Glutamatergic neuron (in vitro differentiated cells): ENCODE measurements at regions not wholly inside any gene's neighbourhood (a gene's known extent, or its start where the extent isn't known, plus 50 kb on each side); places are given as distances from the start of the nearest gene placed in this dataset.

Experiments
- DNase-seq: peaks from one replicate; pipeline ENCODE4 v3.0.0; 2022
- H3K27ac Mint-ChIP-seq: one replicate; pipeline ENCODE4 v1.8.0; 2020; ENCODE audit warnings: mild to moderate bottlenecking, mixed read lengths, inconsistent platforms; ENCODE audit not compliant: unreplicated experiment
- H3K27me3 Mint-ChIP-seq: one replicate; pipeline ENCODE4 v1.8.0; 2020; ENCODE audit warnings: mild to moderate bottlenecking, moderate library complexity, mixed read lengths, inconsistent platforms; ENCODE audit not compliant: unreplicated experiment
- H3K36me3 Mint-ChIP-seq: one replicate; pipeline ENCODE4 v1.8.0; 2020; ENCODE audit warnings: mild to moderate bottlenecking, mixed read lengths, inconsistent platforms; ENCODE audit not compliant: unreplicated experiment
- H3K4me1 Mint-ChIP-seq: one replicate; pipeline ENCODE4 v1.8.0; 2020; ENCODE audit warnings: mild to moderate bottlenecking, low read depth, mixed read lengths, inconsistent platforms; ENCODE audit not compliant: unreplicated experiment
- H3K4me3 Mint-ChIP-seq: one replicate; pipeline ENCODE4 v1.8.0; 2020; ENCODE audit warnings: mild to moderate bottlenecking, mixed read lengths, inconsistent platforms; ENCODE audit not compliant: unreplicated experiment
- H3K9me3 Mint-ChIP-seq: one replicate; pipeline ENCODE4 v1.8.0; 2020; ENCODE audit warnings: mild to moderate bottlenecking, moderate library complexity, mixed read lengths, inconsistent platforms; ENCODE audit not compliant: unreplicated experiment
- TF ChIP-seq, protein P1 (sequence below): fragments of 200-600 bp; sonication (generic); IDR thresholded peaks from one replicate; pipeline ENCODE4 v1.5.0; 2021; ENCODE audit not compliant: partially characterized antibody, unreplicated experiment

DNA sequence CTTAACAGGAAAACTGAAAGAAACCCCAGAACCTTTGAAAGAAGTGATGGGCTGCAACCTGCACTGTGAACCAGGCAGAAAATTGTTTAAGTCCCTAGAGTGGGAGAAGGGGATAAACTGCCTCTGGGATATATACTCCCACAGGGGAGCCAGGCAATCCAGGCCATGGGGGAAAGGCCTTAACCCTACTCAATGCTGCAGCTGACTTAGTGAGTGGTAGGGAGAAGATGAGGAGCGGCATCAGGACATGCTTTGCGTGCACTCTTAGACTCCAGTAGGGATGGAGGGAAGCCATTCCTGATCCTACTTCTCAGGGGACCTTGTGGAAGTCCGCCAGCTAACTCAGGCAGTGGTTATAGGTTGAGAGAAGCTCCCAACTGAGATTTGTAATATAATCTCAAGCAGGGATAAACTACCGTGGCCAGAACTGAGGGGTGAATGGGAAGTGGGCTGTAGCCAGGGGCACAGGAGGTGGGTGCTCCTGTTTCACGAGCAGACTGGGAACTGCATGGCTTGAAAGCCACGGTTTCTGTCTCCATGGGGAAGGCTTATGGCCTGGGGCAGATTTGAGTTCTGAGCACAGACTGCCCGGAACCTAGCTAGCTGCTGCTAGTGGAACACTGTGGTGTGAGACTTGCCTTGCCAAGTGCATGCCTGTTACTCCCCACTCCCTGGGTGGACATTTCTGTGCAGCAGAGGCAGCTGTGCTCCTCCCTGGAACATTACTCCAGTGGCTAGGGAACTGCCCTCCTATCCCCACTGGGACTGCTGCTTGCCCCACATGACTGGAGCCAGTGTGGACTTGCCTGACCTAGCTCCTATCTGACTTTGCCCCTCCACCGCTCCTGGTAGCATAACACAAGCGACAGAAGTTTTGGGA lies 119.2 kb upstream of the SCAF11 start:
- peaks cover 1% of the 10 kb centered on the region for H3K9me3 Mint-ChIP-seq
- TF ChIP-seq, protein P1, sequence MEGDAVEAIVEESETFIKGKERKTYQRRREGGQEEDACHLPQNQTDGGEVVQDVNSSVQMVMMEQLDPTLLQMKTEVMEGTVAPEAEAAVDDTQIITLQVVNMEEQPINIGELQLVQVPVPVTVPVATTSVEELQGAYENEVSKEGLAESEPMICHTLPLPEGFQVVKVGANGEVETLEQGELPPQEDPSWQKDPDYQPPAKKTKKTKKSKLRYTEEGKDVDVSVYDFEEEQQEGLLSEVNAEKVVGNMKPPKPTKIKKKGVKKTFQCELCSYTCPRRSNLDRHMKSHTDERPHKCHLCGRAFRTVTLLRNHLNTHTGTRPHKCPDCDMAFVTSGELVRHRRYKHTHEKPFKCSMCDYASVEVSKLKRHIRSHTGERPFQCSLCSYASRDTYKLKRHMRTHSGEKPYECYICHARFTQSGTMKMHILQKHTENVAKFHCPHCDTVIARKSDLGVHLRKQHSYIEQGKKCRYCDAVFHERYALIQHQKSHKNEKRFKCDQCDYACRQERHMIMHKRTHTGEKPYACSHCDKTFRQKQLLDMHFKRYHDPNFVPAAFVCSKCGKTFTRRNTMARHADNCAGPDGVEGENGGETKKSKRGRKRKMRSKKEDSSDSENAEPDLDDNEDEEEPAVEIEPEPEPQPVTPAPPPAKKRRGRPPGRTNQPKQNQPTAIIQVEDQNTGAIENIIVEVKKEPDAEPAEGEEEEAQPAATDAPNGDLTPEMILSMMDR = no peak
- no peak for DNase-seq
- H3K4me1 Mint-ChIP-seq = no peaks in the 10 kb centered on the region
- no peaks in the 10 kb centered on the region for H3K36me3 Mint-ChIP-seq
- H3K4me3 Mint-ChIP-seq = no peak overlapping the region
- peaks cover 2% of the 10 kb centered on the region for H3K27me3 Mint-ChIP-seq
- no peak overlapping the region for H3K27ac Mint-ChIP-seq

DNA sequence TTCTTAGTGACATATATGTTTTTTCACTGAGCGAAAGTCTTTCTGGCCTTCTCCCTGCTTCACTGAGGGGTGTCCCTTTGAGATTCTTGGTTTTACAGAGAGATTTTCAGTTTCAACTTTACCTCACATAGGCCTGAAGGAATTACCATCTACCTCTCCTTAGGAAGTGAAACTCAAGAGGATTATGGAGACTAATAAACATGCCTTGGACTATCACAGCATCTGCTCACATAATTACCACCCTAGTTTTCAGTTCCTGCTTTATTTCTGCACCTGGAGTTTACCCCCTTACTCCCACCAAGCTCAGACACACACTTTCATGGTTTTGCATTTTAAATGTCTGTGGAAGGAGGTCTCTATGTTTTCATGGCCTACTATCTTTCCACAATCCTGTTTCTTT lies 118.3 kb upstream of the SCAF11 start:
- Mint-ChIP-seq H3K36me3 (no peaks in the 10 kb centered on the region), H3K4me3 (no peak overlapping the region)
- TF ChIP-seq, protein P1 = no peak

DNA sequence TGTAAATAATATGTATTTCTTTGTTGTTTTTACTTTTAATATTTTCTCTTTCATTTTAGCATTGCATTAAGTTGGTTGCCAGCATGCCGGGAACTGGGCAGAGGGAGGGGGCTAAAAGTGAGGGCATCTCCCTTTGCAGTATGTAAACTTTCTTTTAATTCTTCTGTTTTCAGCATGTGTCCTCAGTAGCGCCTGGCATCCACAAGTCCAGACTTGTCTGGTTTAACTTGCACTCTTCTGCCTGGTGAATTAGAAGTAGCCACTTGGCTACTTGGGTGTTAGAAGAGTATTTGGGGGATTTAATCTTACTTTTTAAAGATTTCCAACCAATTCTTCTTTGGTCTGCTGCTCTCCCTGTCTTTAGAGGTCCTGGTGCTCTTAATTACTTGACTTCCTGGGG lies 117.2 kb upstream of the SCAF11 start:
- H3K27me3 Mint-ChIP-seq = peaks cover 2% of the 10 kb centered on the region
- no peaks in the 10 kb centered on the region for H3K36me3 Mint-ChIP-seq

More for the DNA sequence above, 118.3 kb upstream of the SCAF11 start:
- Mint-ChIP-seq H3K27ac (no peak overlapping the region), H3K9me3 (no peaks in the 10 kb centered on the region), H3K4me1 (no peaks in the 10 kb centered on the region), H3K27me3 (peaks cover 2% of the 10 kb centered on the region)
- DNase-seq = no peak

DNA sequence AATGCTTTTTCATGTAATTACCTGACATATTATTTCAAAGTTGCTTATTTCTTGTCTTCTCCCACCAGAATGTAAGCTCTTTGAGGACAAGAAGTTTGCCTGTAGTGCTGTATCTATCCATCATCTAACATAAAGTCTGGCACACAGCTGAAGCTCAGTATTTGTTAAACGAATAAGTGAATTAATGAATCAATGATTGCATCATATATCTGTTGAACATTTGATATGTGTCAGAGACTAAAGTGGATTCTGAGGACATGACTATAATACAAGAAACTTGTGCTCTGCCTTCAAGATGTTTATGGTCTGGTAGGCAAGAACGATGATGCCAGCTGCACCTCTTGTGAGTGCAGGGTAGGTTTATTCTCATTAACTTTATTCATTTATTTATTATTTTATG lies 115.4 kb upstream of the SCAF11 start:
- Mint-ChIP-seq H3K9me3 (peaks cover 2% of the 10 kb centered on the region), H3K27ac (no peak overlapping the region), H3K36me3 (no peaks in the 10 kb centered on the region), H3K27me3 (no peaks in the 10 kb centered on the region), H3K4me1 (no peaks in the 10 kb centered on the region), H3K4me3 (no peak overlapping the region)
- no peak for DNase-seq
- TF ChIP-seq, protein P1 = no peak

More for the DNA sequence above, 117.2 kb upstream of the SCAF11 start:
- H3K4me3 Mint-ChIP-seq = no peak overlapping the region
- peaks cover 2% of the 10 kb centered on the region for H3K9me3 Mint-ChIP-seq
- no peak for DNase-seq
- H3K4me1 Mint-ChIP-seq = no peaks in the 10 kb centered on the region
- no peak overlapping the region for H3K27ac Mint-ChIP-seq
- TF ChIP-seq, protein P1 = no peak
